ENCODE measurements at regions not wholly inside any gene's neighbourhood (a gene's known extent, or its start where the extent isn't known, plus 50 kb on each side); places are given as distances from the start of the nearest gene placed in this dataset. TPM values are rescaled to one million over a fixed set of nuclear protein-coding genes. Genes with fewer than 3 reads are reported as not detected.

Small RNAs in the stretch of these regions (small RNA-seq; reads per million reads assigned to genes)
- gene RNA5SP236: not detected
